Uterus (tissue), 3 donors: ENCODE measurements at regions not wholly inside any gene's neighbourhood (a gene's known extent, or its start where the extent isn't known, plus 50 kb on each side); places are given as distances from the start of the nearest gene placed in this dataset.

Source experiments
- DNase-seq, 2 donors: peaks; one replicate each; pipeline ENCODE4 v3.0.0-alpha.2; 2019 to 2020
- H3K27ac ChIP-seq, 2 donors: fragments of 200-600 bp; sonication (generic); 1 replicate in 1 of 2; 2 replicates in 1 of 2; pipeline ENCODE4 v1.5.1; 2016 to 2018
- H3K27me3 ChIP-seq, 2 donors: fragments of 200-600 bp; sonication (generic); one replicate each; pipeline ENCODE4 v1.5.1; 2018 to 2019; ENCODE audit warnings: control low read depth in 1 of 2
- H3K36me3 ChIP-seq, 2 donors: fragments of 200-600 bp; sonication (generic); one replicate each; pipeline ENCODE4 v1.5.1; 2019; ENCODE audit warnings: control low read depth in 1 of 2
- H3K4me1 ChIP-seq, 2 donors: fragments of 200-600 bp; sonication (generic); one replicate each; pipeline ENCODE4 v1.5.1; 2018 to 2019; ENCODE audit warnings: control low read depth in 1 of 2
- H3K4me3 ChIP-seq, 2 donors: fragments of 200-600 bp; sonication (generic); 1 replicate in 1 of 2; 2 replicates in 1 of 2; pipeline ENCODE4 v1.5.1; 2018 to 2019; ENCODE audit warnings: mild to moderate bottlenecking in 1 of 2
- H3K9me3 ChIP-seq, 2 donors: fragments of 200-600 bp; sonication (generic); one replicate each; pipeline ENCODE4 v1.5.1; 2019; ENCODE audit warnings: control low read depth in 1 of 2
- POLR2A ChIP-seq, 2 donors: fragments of 450-650 bp; IDR thresholded peaks; one replicate each; pipeline ENCODE4 v1.6.1; 2016; ENCODE audit warnings: antibody characterized with exemption in 2 of 2, mild to moderate bottlenecking in 1 of 2, moderate library complexity in 1 of 2
- intact Hi-C: fragments of 100-400 bp; cut with DNase I; formaldehyde crosslinking; loops from one replicate; pipeline ENCODE4 v1.15.1; 2023; ENCODE audit warnings: low total_unique reads
- TF ChIP-seq, protein P1 (sequence below), 4 experiments: fragments of 200-600 bp in 2 of 4; fragments of 450-650 bp in 2 of 4; sonication (generic) in 2 of 4; IDR thresholded peaks; one replicate each; pipeline ENCODE4 v1.5.1; 2016 to 2019; ENCODE audit warnings: antibody characterized with exemption in 4 of 4, mild to moderate bottlenecking in 2 of 4, moderate library complexity in 1 of 4
- donor health status: DM: yes; HTN: yes; CAD: no.

GRCh38 chr4:41369680-41370079 lies 113.0 kb downstream of the UCHL1 start:
- intact Hi-C loops, result no loop called here
- no peaks in the 10 kb centered on the region for H3K4me1 ChIP-seq
- H3K27me3 ChIP-seq, result no peaks in the 10 kb centered on the region
- no peak overlapping the region for H3K4me3 ChIP-seq
- no peaks in the 10 kb centered on the region for H3K36me3 ChIP-seq
- DNase-seq, result no peak
- H3K9me3 ChIP-seq, result no peaks in the 10 kb centered on the region
- no peak overlapping the region for H3K27ac ChIP-seq
- TF ChIP-seq, protein P1, sequence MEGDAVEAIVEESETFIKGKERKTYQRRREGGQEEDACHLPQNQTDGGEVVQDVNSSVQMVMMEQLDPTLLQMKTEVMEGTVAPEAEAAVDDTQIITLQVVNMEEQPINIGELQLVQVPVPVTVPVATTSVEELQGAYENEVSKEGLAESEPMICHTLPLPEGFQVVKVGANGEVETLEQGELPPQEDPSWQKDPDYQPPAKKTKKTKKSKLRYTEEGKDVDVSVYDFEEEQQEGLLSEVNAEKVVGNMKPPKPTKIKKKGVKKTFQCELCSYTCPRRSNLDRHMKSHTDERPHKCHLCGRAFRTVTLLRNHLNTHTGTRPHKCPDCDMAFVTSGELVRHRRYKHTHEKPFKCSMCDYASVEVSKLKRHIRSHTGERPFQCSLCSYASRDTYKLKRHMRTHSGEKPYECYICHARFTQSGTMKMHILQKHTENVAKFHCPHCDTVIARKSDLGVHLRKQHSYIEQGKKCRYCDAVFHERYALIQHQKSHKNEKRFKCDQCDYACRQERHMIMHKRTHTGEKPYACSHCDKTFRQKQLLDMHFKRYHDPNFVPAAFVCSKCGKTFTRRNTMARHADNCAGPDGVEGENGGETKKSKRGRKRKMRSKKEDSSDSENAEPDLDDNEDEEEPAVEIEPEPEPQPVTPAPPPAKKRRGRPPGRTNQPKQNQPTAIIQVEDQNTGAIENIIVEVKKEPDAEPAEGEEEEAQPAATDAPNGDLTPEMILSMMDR (IDR thresholded peaks at IDR 0.05), result no peak

- DNase-seq, result no peak
- Histone ChIP-seq H3K4me3 (no peak overlapping the region), H3K4me1 (no peaks in the 10 kb centered on the region), H3K27me3 (no peaks in the 10 kb centered on the region), H3K9me3 (no peaks in the 10 kb centered on the region), H3K36me3 (no peaks in the 10 kb centered on the region), H3K27ac (no peak overlapping the region)
- intact Hi-C loops, result no loop called here
- TF ChIP-seq POLR2A (IDR thresholded peaks at IDR 0.05), result no peak
- TF ChIP-seq, protein P1 (IDR thresholded peaks at IDR 0.05), result no peak
Measured at GRCh38 chr4:41373221-41373620, 116.5 kb downstream of the UCHL1 start.

- TF ChIP-seq, protein P1 (IDR thresholded peaks at IDR 0.05), result no peak
- TF ChIP-seq POLR2A (IDR thresholded peaks at IDR 0.05), result no peak
- H3K36me3 ChIP-seq, result no peaks in the 10 kb centered on the region
- intact Hi-C loops, result no loop called here
- no peak for DNase-seq
- H3K4me3 ChIP-seq, result no peak overlapping the region
- H3K27me3 ChIP-seq, result no peaks in the 10 kb centered on the region
- H3K27ac ChIP-seq, result no peak overlapping the region
- H3K4me1 ChIP-seq, result no peaks in the 10 kb centered on the region
- H3K9me3 ChIP-seq, result no peaks in the 10 kb centered on the region
Measured at GRCh38 chr4:41374490-41374889, 117.8 kb downstream of the UCHL1 start.

- no peaks in the 10 kb centered on the region for H3K4me1 ChIP-seq
- intact Hi-C loops, result no loop called here
- no peaks in the 10 kb centered on the region for H3K9me3 ChIP-seq
- no peaks in the 10 kb centered on the region for H3K27me3 ChIP-seq
- DNase-seq, result no peak
- TF ChIP-seq, protein P1 (IDR thresholded peaks at IDR 0.05), result no peak
- TF ChIP-seq POLR2A (IDR thresholded peaks at IDR 0.05), result no peak
- no peaks in the 10 kb centered on the region for H3K36me3 ChIP-seq
- no peak overlapping the region for H3K27ac ChIP-seq
- no peak overlapping the region for H3K4me3 ChIP-seq
Measured at GRCh38 chr4:41375561-41375960, 118.8 kb downstream of the UCHL1 start.

GRCh38 chr4:41377196-41377595 lies 120.5 kb downstream of the UCHL1 start:
- DNase-seq, result no peak
- H3K27ac ChIP-seq, result no peak overlapping the region
- no peaks in the 10 kb centered on the region for H3K36me3 ChIP-seq
- no peaks in the 10 kb centered on the region for H3K9me3 ChIP-seq
- TF ChIP-seq, protein P1 (IDR thresholded peaks at IDR 0.05), result no peak
- no peak for TF ChIP-seq POLR2A (IDR thresholded peaks at IDR 0.05)
- no peaks in the 10 kb centered on the region for H3K27me3 ChIP-seq
- intact Hi-C loops, result no loop called here
- no peaks in the 10 kb centered on the region for H3K4me1 ChIP-seq
- H3K4me3 ChIP-seq, result no peak overlapping the region
